ENCODE measurements at regions not wholly inside any gene's neighbourhood (a gene's known extent, or its start where the extent isn't known, plus 50 kb on each side); places are given as distances from the start of the nearest gene placed in this dataset.
A peak's percentile ranks its signal among the peaks of the same experiment; 100 is the strongest.

DNA sequence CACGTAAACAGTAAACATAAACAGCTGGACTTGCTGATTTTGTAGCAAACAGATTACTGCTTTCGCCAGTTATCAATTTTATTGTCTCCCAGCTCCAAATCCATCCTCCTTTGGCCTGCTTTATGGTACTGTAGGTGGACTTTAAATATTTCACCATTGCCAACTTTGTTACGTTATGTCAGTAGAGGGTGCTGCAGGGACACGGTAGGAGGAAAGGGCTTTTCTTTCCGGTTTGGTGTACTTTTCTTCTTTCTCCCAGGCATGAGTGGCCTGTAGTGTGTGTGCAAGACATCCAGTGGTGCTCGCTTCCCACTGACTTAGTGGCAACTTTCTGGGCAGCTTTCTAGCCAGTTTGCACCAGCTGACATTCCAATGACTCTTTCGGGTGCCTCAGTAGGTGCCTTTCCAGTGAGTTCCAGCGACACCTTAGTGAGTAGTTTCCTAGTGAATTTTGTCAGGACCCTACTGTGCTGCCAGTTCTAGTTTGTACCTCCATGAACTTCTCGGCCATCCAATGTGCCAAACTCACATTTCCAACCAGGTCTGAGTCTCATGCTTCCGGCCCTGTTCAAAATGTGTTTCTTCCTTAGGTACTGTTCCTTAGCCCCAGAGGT, 267.6 kb upstream of the TENM4 start:
- intact Hi-C loops (cut with DNase I), result no loop called here
- Histone ChIP-seq H3K4me3 (no peak overlapping the region), H3K9me3 (peaks cover 0 to 13% (median 3%) of the 10 kb centered on the region in 3 donors), H3K36me3 (no peaks in the 10 kb centered on the region), H3K27me3 (no peaks in the 10 kb centered on the region), H3K27ac (no peak overlapping the region), H3K4me1 (no peaks in the 10 kb centered on the region)
- WGBS, 2 donors, result 56 to 63% methylated on average over 10 of the region's 10 CpGs
- no peak for DNase-seq
- TF ChIP-seq POLR2A (IDR thresholded peaks at IDR 0.05), result no peak
- TF ChIP-seq, protein P1, sequence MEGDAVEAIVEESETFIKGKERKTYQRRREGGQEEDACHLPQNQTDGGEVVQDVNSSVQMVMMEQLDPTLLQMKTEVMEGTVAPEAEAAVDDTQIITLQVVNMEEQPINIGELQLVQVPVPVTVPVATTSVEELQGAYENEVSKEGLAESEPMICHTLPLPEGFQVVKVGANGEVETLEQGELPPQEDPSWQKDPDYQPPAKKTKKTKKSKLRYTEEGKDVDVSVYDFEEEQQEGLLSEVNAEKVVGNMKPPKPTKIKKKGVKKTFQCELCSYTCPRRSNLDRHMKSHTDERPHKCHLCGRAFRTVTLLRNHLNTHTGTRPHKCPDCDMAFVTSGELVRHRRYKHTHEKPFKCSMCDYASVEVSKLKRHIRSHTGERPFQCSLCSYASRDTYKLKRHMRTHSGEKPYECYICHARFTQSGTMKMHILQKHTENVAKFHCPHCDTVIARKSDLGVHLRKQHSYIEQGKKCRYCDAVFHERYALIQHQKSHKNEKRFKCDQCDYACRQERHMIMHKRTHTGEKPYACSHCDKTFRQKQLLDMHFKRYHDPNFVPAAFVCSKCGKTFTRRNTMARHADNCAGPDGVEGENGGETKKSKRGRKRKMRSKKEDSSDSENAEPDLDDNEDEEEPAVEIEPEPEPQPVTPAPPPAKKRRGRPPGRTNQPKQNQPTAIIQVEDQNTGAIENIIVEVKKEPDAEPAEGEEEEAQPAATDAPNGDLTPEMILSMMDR (IDR thresholded peaks at IDR 0.05), result peak in 5 of 6 experiments; percentile 19 to 61 (median 25)

DNA sequence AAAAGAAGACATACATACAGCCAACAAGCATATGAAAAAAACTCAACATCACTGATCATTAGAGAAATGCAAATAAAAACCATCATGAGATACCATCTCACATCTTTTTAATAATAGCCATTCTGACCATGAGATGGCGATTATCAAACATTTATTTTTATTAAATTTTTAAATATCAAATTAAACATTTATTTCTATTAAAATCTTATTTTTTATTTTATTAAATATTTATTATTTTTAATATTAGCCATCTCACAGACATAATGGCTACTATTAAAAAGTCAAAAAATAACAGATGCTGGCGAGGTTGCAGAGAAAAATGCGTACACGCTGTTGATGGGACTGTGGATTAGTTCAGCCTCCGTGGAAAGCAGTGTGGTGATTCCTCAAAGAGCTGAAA, 264.8 kb upstream of the TENM4 start:
- Histone ChIP-seq H3K4me3 (no peak overlapping the region), H3K4me1 (no peaks in the 10 kb centered on the region), H3K36me3 (no peaks in the 10 kb centered on the region), H3K27ac (no peak overlapping the region), H3K27me3 (no peaks in the 10 kb centered on the region), H3K9me3 (peaks cover 0 to 26% (median 20%) of the 10 kb centered on the region in 3 donors)
- TF ChIP-seq, protein P1 (IDR thresholded peaks at IDR 0.05), result no peak
- no peak for TF ChIP-seq POLR2A (IDR thresholded peaks at IDR 0.05)
- no peak for DNase-seq
- WGBS, 2 donors, result 90 to 93% methylated on average over 5 of the region's 5 CpGs
- intact Hi-C loops (cut with DNase I), result no loop called here

DNA sequence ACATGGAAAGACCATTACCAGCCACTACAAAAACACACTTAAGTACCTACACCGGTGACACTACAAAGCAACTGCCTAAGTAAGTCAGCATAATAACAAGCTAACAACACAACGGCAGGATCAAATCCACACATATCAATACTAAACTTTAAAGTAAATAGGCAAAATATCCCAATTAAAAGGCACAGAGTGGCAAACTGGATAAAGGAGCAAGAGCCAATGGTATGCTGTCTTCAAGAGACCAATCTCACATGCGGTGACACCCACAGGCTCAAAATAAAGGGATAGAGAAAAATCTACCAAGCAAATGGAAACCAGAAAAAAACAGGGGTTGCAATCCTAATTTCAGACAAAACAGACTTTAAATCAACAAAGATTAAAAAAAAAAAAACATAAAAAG, 261.5 kb upstream of the TENM4 start:
- 92 to 98% methylated on average over 3 of the region's 3 CpGs for WGBS, 2 donors
- Histone ChIP-seq H3K4me3 (no peak overlapping the region), H3K36me3 (no peaks in the 10 kb centered on the region), H3K4me1 (no peaks in the 10 kb centered on the region), H3K27me3 (no peaks in the 10 kb centered on the region), H3K9me3 (peaks cover 0 to 31% (median 23%) of the 10 kb centered on the region in 3 donors), H3K27ac (no peak overlapping the region)
- intact Hi-C loops (cut with DNase I), result no loop called here
- DNase-seq, result no peak
- no peak for TF ChIP-seq POLR2A (IDR thresholded peaks at IDR 0.05)
- TF ChIP-seq, protein P1 (IDR thresholded peaks at IDR 0.05), result no peak

DNA sequence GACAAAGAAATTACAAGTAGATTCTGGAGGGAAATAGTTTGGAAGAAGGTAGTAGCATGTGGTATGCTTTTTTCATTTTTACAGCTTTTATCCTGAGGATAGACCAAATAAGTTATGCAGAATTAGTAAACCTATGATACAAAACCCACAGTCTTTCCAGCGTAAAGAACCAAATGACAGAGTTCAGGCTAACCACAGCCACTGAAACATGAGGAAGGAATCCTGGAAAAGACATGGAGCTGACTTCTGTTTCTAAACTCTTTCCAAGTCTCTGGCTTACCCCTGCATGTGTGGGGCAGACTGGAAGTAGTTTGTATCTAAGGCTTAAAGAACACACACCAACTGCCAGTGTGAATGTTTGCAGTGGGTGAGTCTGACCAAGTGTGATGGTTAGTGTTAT, 258.4 kb upstream of the TENM4 start:
- peaks cover 0 to 31% (median 23%) of the 10 kb centered on the region in 3 donors for H3K9me3 ChIP-seq
- 76 to 95% methylated on average over 1 of the region's 1 CpG for WGBS, 2 donors
- no peak overlapping the region for H3K4me3 ChIP-seq
- no peaks in the 10 kb centered on the region for H3K27me3 ChIP-seq
- H3K4me1 ChIP-seq, result peaks cover 0 to 9% (median 4%) of the 10 kb centered on the region in 3 donors
- no peak for DNase-seq
- TF ChIP-seq, protein P1 (IDR thresholded peaks at IDR 0.05), result no peak
- TF ChIP-seq POLR2A (IDR thresholded peaks at IDR 0.05), result no peak
- H3K36me3 ChIP-seq, result no peaks in the 10 kb centered on the region
- no peak overlapping the region for H3K27ac ChIP-seq
- intact Hi-C loops (cut with DNase I), result no loop called here

DNA sequence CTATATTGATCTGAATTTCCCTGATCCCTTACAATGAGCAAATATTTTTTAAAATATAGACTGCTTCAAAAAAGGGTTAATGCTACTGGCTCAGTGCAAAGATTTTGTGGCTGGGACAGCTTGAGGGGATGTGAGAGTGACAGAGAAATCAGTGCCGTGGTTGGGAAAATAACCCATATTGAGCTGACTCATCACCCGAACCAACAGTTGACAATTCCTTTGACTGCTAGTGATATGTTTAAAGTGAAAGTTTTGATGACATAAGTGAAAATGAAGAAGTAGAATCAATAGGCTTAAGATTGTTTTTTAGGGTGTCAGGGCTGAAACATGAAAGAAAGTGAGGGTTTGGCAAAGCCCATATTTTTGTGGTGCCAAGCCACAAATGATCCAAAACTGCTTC, 257.1 kb upstream of the TENM4 start:
- Histone ChIP-seq H3K9me3 (peaks cover 0 to 23% (median 20%) of the 10 kb centered on the region in 3 donors), H3K27me3 (no peaks in the 10 kb centered on the region), H3K36me3 (no peaks in the 10 kb centered on the region), H3K4me1 (peaks cover 0 to 13% (median 4%) of the 10 kb centered on the region in 3 donors), H3K4me3 (no peak overlapping the region), H3K27ac (no peak overlapping the region)
- WGBS, 2 donors, result 40 to 48% methylated on average over 2 of the region's 2 CpGs
- intact Hi-C loops (cut with DNase I), result no loop called here
- TF ChIP-seq, protein P1 (IDR thresholded peaks at IDR 0.05), result no peak
- no peak for TF ChIP-seq POLR2A (IDR thresholded peaks at IDR 0.05)
- no peak for DNase-seq
